SU-DHL-6 (cell line): ENCODE measurements at regions not wholly inside any gene's neighbourhood (a gene's known extent, or its start where the extent isn't known, plus 50 kb on each side); places are given as distances from the start of the nearest gene placed in this dataset.

Experiments used
- EZH2phosphoT487 ChIP-seq: fragments of 200-600 bp; sonication (generic), shearing (Covaris generic); conservative IDR thresholded peaks from 2 replicates; pipeline ENCODE4 v1.6.1; 2018; ENCODE audit warnings: mild to moderate bottlenecking, antibody characterized with exemption, low read length, moderate library complexity, mixed read lengths
- TF ChIP-seq, protein P1 (sequence below): fragments of 200-600 bp; sonication (generic); IDR thresholded peaks from one replicate; pipeline ENCODE4 v1.5.1; 2017; ENCODE audit warnings: antibody characterized with exemption, mild to moderate bottlenecking, low read length, moderate library complexity; ENCODE audit not compliant: insufficient read depth, poor library complexity, severe bottlenecking

DNA sequence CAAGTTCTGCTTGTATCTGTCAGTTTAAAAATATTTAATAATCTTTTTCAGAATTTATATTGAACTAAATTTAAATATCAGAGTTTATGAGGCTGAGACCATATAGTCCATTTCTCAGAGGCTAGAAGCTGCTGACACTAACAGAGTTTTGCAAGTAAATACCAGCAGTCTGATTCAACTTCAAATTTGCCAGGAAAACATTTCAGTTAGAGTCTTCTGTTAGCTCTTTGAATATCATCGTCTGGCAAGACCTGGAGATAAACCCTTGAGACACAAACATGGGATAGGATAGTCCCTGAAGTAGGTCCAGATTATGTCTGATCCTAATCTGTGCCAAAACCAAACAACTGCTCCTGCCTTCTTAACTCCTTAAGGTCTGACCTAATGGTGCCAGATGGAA lies 472.8 kb upstream of the STEAP1 start:
- TF ChIP-seq, protein P1, sequence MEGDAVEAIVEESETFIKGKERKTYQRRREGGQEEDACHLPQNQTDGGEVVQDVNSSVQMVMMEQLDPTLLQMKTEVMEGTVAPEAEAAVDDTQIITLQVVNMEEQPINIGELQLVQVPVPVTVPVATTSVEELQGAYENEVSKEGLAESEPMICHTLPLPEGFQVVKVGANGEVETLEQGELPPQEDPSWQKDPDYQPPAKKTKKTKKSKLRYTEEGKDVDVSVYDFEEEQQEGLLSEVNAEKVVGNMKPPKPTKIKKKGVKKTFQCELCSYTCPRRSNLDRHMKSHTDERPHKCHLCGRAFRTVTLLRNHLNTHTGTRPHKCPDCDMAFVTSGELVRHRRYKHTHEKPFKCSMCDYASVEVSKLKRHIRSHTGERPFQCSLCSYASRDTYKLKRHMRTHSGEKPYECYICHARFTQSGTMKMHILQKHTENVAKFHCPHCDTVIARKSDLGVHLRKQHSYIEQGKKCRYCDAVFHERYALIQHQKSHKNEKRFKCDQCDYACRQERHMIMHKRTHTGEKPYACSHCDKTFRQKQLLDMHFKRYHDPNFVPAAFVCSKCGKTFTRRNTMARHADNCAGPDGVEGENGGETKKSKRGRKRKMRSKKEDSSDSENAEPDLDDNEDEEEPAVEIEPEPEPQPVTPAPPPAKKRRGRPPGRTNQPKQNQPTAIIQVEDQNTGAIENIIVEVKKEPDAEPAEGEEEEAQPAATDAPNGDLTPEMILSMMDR: no peak
- TF ChIP-seq EZH2phosphoT487: no peak
